H1 (cell line): ENCODE measurements at regions not wholly inside any gene's neighbourhood (a gene's known extent, or its start where the extent isn't known, plus 50 kb on each side); places are given as distances from the start of the nearest gene placed in this dataset.

ENCODE experiments used
- CTCF ChIA-PET: fragments of 300-600 bp; sonication (Branson Sonifier 250); formaldehyde crosslinking; loops from one replicate; lab custom pipeline; 2021; ENCODE audit not compliant: partially characterized antibody; lab: Charles Lee
- POLR2A ChIA-PET: fragments of 300-600 bp; sonication (Branson Sonifier 250); formaldehyde crosslinking; loops from one replicate; lab custom pipeline; 2021; ENCODE audit warnings: inconsistent platforms; ENCODE audit not compliant: partially characterized antibody; lab: Charles Lee
- DNase-seq, 2 experiments: peaks; one replicate each; pipeline versions ENCODE4 v3.0.0 to v3.0.0-alpha.2; 2010 to 2022; ENCODE audit warnings: low spot score in 2 of 2, low read depth in 1 of 2, mixed read lengths in 1 of 2
- FAIRE-seq: peaks from 2 replicates; lab custom pipeline; 2011; peaks lifted over from hg19 to GRCh38; lab: Jason Lieb, UNC
- H2AFZ ChIP-seq: 2 replicates; pipeline ENCODE4 v1.8.1; 2012; ENCODE audit warnings: low read length, inconsistent platforms
- H2AK5ac ChIP-seq: 2 replicates; pipeline ENCODE4 v1.6.1; 2013; ENCODE audit warnings: low read depth, low read length
- H2BK120ac ChIP-seq: replicated peaks from 2 replicates; pipeline ENCODE3; 2013; ENCODE audit warnings: low read depth, low read length, inconsistent platforms
- H2BK12ac ChIP-seq: 2 replicates; pipeline ENCODE4 v1.6.1; 2013; ENCODE audit warnings: low read depth, low read length
- H2BK15ac ChIP-seq: 2 replicates; pipeline ENCODE4 v1.6.1; 2013; ENCODE audit warnings: low read length
- H2BK20ac ChIP-seq: 2 replicates; pipeline ENCODE4 v1.6.1; 2013; ENCODE audit warnings: low read length
- H2BK5ac ChIP-seq: 2 replicates; pipeline ENCODE4 v1.6.1; 2013; ENCODE audit warnings: low read depth, low read length
- H3K14ac ChIP-seq: 2 replicates; pipeline ENCODE4 v1.6.1; 2013; ENCODE audit warnings: inconsistent platforms; ENCODE audit not compliant: insufficient read length
- H3K18ac ChIP-seq: 2 replicates; pipeline ENCODE4 v1.6.1; 2013; ENCODE audit warnings: low read length; ENCODE audit errors: extremely low read depth
- H3K23ac ChIP-seq: 2 replicates; pipeline ENCODE4 v1.6.1; 2013; ENCODE audit warnings: inconsistent platforms; ENCODE audit not compliant: insufficient read length
- H3K23me2 ChIP-seq: 2 replicates; pipeline ENCODE4 v1.6.1; 2013; ENCODE audit warnings: low read depth, low read length
- H3K27ac ChIP-seq: 2 replicates; pipeline ENCODE4 v1.6.1; 2011; ENCODE audit warnings: low read depth, low read length, inconsistent platforms
- H3K27me3 ChIP-seq, 4 experiments: replicated peaks in 1 of 4; 1 replicate in 1 of 4; 2 replicates in 3 of 4; pipeline versions ENCODE4 v1.6.1 to v1.8.1; 2011 to 2013; ENCODE audit warnings: low read length in 3 of 4, mild to moderate bottlenecking in 3 of 4, inconsistent platforms in 2 of 4, mixed read lengths in 2 of 4, moderate library complexity in 1 of 4; ENCODE audit not compliant: control insufficient read depth in 3 of 4, insufficient read depth in 3 of 4; ENCODE audit errors: extremely low read depth in 1 of 4
- H3K36me3 ChIP-seq, 4 experiments: 2 replicates each; pipeline versions ENCODE4 v1.6.1 to v1.8.1; 2011 to 2013; ENCODE audit warnings: mild to moderate bottlenecking in 4 of 4, low read length in 3 of 4, moderate library complexity in 2 of 4, control low read depth in 1 of 4, inconsistent platforms in 1 of 4; ENCODE audit not compliant: insufficient read depth in 4 of 4, control insufficient read depth in 2 of 4
- H3K4ac ChIP-seq: replicated peaks from 2 replicates; pipeline ENCODE3; 2013; ENCODE audit warnings: low read length, low read depth, mixed read lengths, inconsistent platforms; ENCODE audit not compliant: insufficient read length
- H3K4me1 ChIP-seq, 4 experiments: replicated peaks in 1 of 4; 1 replicate in 1 of 4; 2 replicates in 3 of 4; pipeline versions ENCODE4 v1.6.1 to v1.8.1; 2011 to 2013; ENCODE audit warnings: low read length in 3 of 4, inconsistent platforms in 2 of 4, mixed read lengths in 1 of 4; ENCODE audit not compliant: insufficient read depth in 4 of 4, control insufficient read depth in 3 of 4
- H3K4me2 ChIP-seq, 2 experiments: 2 replicates each; pipeline versions ENCODE4 v1.6.1 to v1.8.1; 2011 to 2013; ENCODE audit warnings: low read depth in 2 of 2, low read length in 2 of 2, control low read depth in 1 of 2, inconsistent platforms in 1 of 2, mild to moderate bottlenecking in 1 of 2; ENCODE audit not compliant: insufficient read depth in 1 of 2
- H3K4me3 ChIP-seq, 4 experiments: fragments of 200-600, 300-600 bp in 1 of 4; sonication (generic), shearing (Covaris generic), sonication (Bioruptor Twin) in 1 of 4; 2 replicates each; pipeline versions ENCODE4 v1.5.1 to v1.8.1; 2011 to 2016; ENCODE audit warnings: low read length in 4 of 4, low read depth in 3 of 4, control low read depth in 2 of 4, inconsistent platforms in 2 of 4, mild to moderate bottlenecking in 2 of 4, mixed read lengths in 1 of 4, moderate library complexity in 1 of 4; ENCODE audit not compliant: insufficient read depth in 2 of 4; ENCODE audit errors: extremely low read depth in 1 of 4
- H3K56ac ChIP-seq: replicated peaks from 2 replicates; pipeline ENCODE3; 2013; ENCODE audit warnings: low read depth, mild to moderate bottlenecking, mixed read lengths, low read length, inconsistent platforms; ENCODE audit not compliant: insufficient read length
- H3K79me1 ChIP-seq: 2 replicates; pipeline ENCODE4 v1.6.1; 2013; ENCODE audit warnings: low read depth, low read length, control low read depth
- H3K79me2 ChIP-seq, 2 experiments: 2 replicates each; pipeline versions ENCODE4 v1.6.1 to v1.8.1; 2012 to 2013; ENCODE audit warnings: low read length in 2 of 2, mild to moderate bottlenecking in 2 of 2, inconsistent platforms in 1 of 2; ENCODE audit not compliant: insufficient read depth in 2 of 2, control insufficient read depth in 1 of 2
- H3K9ac ChIP-seq, 4 experiments: replicated peaks in 1 of 4; 1 replicate in 1 of 4; 2 replicates in 3 of 4; pipeline versions ENCODE4 v1.6.1 to v1.8.1; 2011 to 2013; ENCODE audit warnings: low read depth in 3 of 4, low read length in 3 of 4, control low read depth in 2 of 4, mild to moderate bottlenecking in 2 of 4, moderate library complexity in 2 of 4, inconsistent platforms in 1 of 4; ENCODE audit errors: extremely low read depth in 1 of 4
- H3K9me3 ChIP-seq, 2 experiments: 2 replicates each; pipeline versions ENCODE4 v1.6.1 to v1.8.1; 2012 to 2013; ENCODE audit warnings: mild to moderate bottlenecking in 2 of 2, moderate library complexity in 2 of 2, control low read depth in 1 of 2, inconsistent platforms in 1 of 2, low read depth in 1 of 2, low read length in 1 of 2, mixed read lengths in 1 of 2; ENCODE audit not compliant: insufficient read depth in 2 of 2
- H4K20me1 ChIP-seq, 2 experiments: replicated peaks in 1 of 2; 2 replicates each; pipeline versions ENCODE3 to v1.8.1; 2011 to 2013; ENCODE audit warnings: inconsistent platforms in 2 of 2, low read length in 2 of 2, mild to moderate bottlenecking in 1 of 2; ENCODE audit not compliant: insufficient read depth in 2 of 2, control insufficient read depth in 1 of 2
- H4K5ac ChIP-seq: 2 replicates; pipeline ENCODE4 v1.6.1; 2013; ENCODE audit warnings: low read length, low read depth, mixed read lengths, inconsistent platforms; ENCODE audit not compliant: insufficient read length
- H4K8ac ChIP-seq: 2 replicates; pipeline ENCODE4 v1.8.0; 2013; ENCODE audit warnings: mild to moderate bottlenecking, moderate library complexity, low read length, inconsistent platforms; ENCODE audit not compliant: insufficient read depth; ENCODE audit errors: extremely low read depth
- H4K91ac ChIP-seq: replicated peaks from 2 replicates; pipeline ENCODE3; 2013; ENCODE audit warnings: low read length, mixed read lengths, inconsistent platforms; ENCODE audit not compliant: insufficient read length
- BACH1 ChIP-seq: IDR thresholded peaks from 2 replicates; pipeline ENCODE4 v1.6.1; 2012; ENCODE audit warnings: low read length, improper control_type of control experiment
- BRCA1 ChIP-seq: IDR thresholded peaks from 2 replicates; pipeline ENCODE4 v1.6.1; 2012; ENCODE audit warnings: low read depth, low read length, improper control_type of control experiment
- CBX8 ChIP-seq: fragments of 300-800, 300-1000 bp; sonication (generic); IDR thresholded peaks from 2 replicates; pipeline ENCODE4 v1.7.1; 2016; ENCODE audit warnings: low read depth, low read length, borderline replicate concordance
- CHD1 ChIP-seq: IDR thresholded peaks from 2 replicates; pipeline ENCODE4 v1.6.1; 2012; ENCODE audit warnings: low read depth, low read length, improper control_type of control experiment
- CTBP2 ChIP-seq: IDR thresholded peaks from 2 replicates; pipeline ENCODE4 v1.7.0; 2011; ENCODE audit warnings: borderline replicate concordance, mild to moderate bottlenecking, moderate library complexity, mixed read lengths, low read length; ENCODE audit not compliant: insufficient read depth, insufficient read length
- EZH2 ChIP-seq: fragments of 200-600 bp; sonication (generic); IDR thresholded peaks from 2 replicates; pipeline ENCODE4 v1.7.1; 2012; ENCODE audit warnings: low read depth, mild to moderate bottlenecking, moderate library complexity, low read length, inconsistent platforms; ENCODE audit not compliant: severe bottlenecking
- JUN ChIP-seq: IDR thresholded peaks from 2 replicates; pipeline ENCODE4 v1.6.1; 2011; ENCODE audit warnings: low read depth, mild to moderate bottlenecking, improper control_type of control experiment, low read length
- KDM5A ChIP-seq: fragments of 200-600 bp; IDR thresholded peaks from 2 replicates; pipeline ENCODE4 v1.7.1; 2012; ENCODE audit warnings: mild to moderate bottlenecking, low read length, inconsistent platforms, mixed read lengths
- NRF1 ChIP-seq: IDR thresholded peaks from 2 replicates; pipeline ENCODE4 v1.6.1; 2011; ENCODE audit warnings: mild to moderate bottlenecking, low read depth, low read length, improper control_type of control experiment
- POLR2A ChIP-seq, 2 experiments: IDR thresholded peaks; 1 replicate in 1 of 2; 2 replicates in 1 of 2; pipeline ENCODE4 v1.6.1; 2011; ENCODE audit warnings: low read depth in 2 of 2, low read length in 2 of 2, mild to moderate bottlenecking in 2 of 2; ENCODE audit errors: control extremely low read depth in 1 of 2
- POLR2AphosphoS5 ChIP-seq: IDR thresholded peaks from 2 replicates; pipeline ENCODE4 v1.6.1; 2011; ENCODE audit warnings: low read depth, low read length
- SAP30 ChIP-seq: fragments of 300-600 bp; sonication (generic); IDR thresholded peaks from 2 replicates; pipeline ENCODE4 v1.7.1; 2012; ENCODE audit warnings: low read length, moderate library complexity, mild to moderate bottlenecking, inconsistent platforms; ENCODE audit not compliant: insufficient read depth, insufficient replicate concordance
- TAF1 ChIP-seq: IDR thresholded peaks from 2 replicates; pipeline ENCODE4 v1.6.1; 2011; ENCODE audit warnings: mild to moderate bottlenecking, low read depth, low read length
- TAF7 ChIP-seq: optimal IDR thresholded peaks from 2 replicates; pipeline ENCODE3; 2011; ENCODE audit warnings: low read depth, mild to moderate bottlenecking, inconsistent platforms, low read length, moderate library complexity, borderline replicate concordance
- TCF12 ChIP-seq: IDR thresholded peaks from 2 replicates; pipeline ENCODE4 v1.6.1; 2011; ENCODE audit warnings: low read depth, mild to moderate bottlenecking, low read length
- YY1 ChIP-seq: IDR thresholded peaks from 2 replicates; pipeline ENCODE4 v1.6.1; 2011; ENCODE audit warnings: low read depth, mild to moderate bottlenecking, low read length
- WGBS, 2 experiments: shearing (Covaris generic) in 1 of 2; methylation state at CpG; one replicate each; pipeline versions ENCODE4 v1.1.6 to v1.1.7; 2013 to 2015; ENCODE audit warnings: low lambda C conversion rate in 2 of 2, mixed read lengths in 2 of 2, inconsistent platforms in 1 of 2, low coverage in 1 of 2, missing lambda C conversion rate in 1 of 2; ENCODE audit not compliant: insufficient replicate concordance in 2 of 2, insufficient coverage in 1 of 2, insufficient read length in 1 of 2; ENCODE audit errors: extremely low coverage in 1 of 2, missing lambda C conversion rate in 1 of 2; 5-methylcytosine and 5-hydroxymethylcytosine counted together

DNA sequence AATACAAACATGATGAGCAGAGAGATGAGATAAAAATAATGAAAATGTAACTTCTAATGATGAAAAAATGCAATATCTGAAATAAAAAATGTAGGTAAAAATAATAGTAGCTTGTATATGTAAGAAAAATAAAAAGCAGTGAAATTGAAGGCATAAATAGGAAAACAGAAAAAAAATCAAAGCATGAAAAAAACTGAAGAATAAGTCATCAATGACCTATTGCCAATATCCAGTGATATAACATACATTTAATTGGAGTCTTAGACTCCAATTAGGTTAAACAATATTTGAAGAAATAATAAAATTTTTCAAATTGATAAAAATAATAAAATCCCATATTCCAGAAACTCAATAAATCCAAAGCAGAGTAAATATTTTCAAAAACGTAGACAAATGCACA is 114.0 kb upstream of the HDGFL1 start:
- H3K27me3 ChIP-seq: no peaks in the 10 kb centered on the region
- H2BK5ac ChIP-seq: no peak overlapping the region
- H3K79me2 ChIP-seq: no peaks in the 10 kb centered on the region
- H3K9ac ChIP-seq: no peak overlapping the region
- no peak overlapping the region for H3K4ac ChIP-seq
- H4K5ac ChIP-seq: no peak overlapping the region
- H2AFZ ChIP-seq: no peak overlapping the region
- no peaks in the 10 kb centered on the region for H3K79me1 ChIP-seq
- H2BK20ac ChIP-seq: no peak overlapping the region
- 82% methylated on average over 1 of the region's 1 CpG; no CpG with 5 or more reads in 1 of the 2 experiments for WGBS, 2 experiments
- no peaks in the 10 kb centered on the region for H3K23me2 ChIP-seq
- H3K14ac ChIP-seq: no peak overlapping the region
- ChIA-PET CTCF (no interaction called here), POLR2A (no interaction called here)
- H4K8ac ChIP-seq: no peak overlapping the region
- H3K4me2 ChIP-seq: no peak overlapping the region
- H3K4me1 ChIP-seq: no peaks in the 10 kb centered on the region
- no peak overlapping the region for H2BK12ac ChIP-seq
- no peak overlapping the region for H3K23ac ChIP-seq
- H2BK15ac ChIP-seq: no peak overlapping the region
- DNase-seq (no peak), FAIRE-seq (no peak)
- H3K36me3 ChIP-seq: no peaks in the 10 kb centered on the region
- no peak overlapping the region for H3K4me3 ChIP-seq
- H3K9me3 ChIP-seq: no peaks in the 10 kb centered on the region
- H2BK120ac ChIP-seq: no peak overlapping the region
- no peak overlapping the region for H4K91ac ChIP-seq
- H3K18ac ChIP-seq: no peak overlapping the region
- no peak overlapping the region for H3K56ac ChIP-seq
- no peak overlapping the region for H2AK5ac ChIP-seq
- no peak overlapping the region for H3K27ac ChIP-seq
- no peaks in the 10 kb centered on the region for H4K20me1 ChIP-seq
- TF ChIP-seq TAF7: no peak
- TF ChIP-seq BACH1: no peak
- no peak for TF ChIP-seq TCF12
- TF ChIP-seq JUN: no peak
- TF ChIP-seq NRF1: no peak
- TF ChIP-seq TAF1: no peak
- TF ChIP-seq BRCA1: no peak
- no peak for TF ChIP-seq EZH2
- no peak for TF ChIP-seq CTBP2
- no peak for TF ChIP-seq CBX8
- no peak for TF ChIP-seq YY1
- no peak for TF ChIP-seq POLR2A (IDR thresholded peaks at IDR 0.05; ENCODE audit: control extremely low read depth in 1 of 2, low read depth in 2 of 2, low read length in 2 of 2)
- no peak for TF ChIP-seq KDM5A
- TF ChIP-seq SAP30: no peak
- no peak for TF ChIP-seq CHD1
- TF ChIP-seq POLR2AphosphoS5: no peak
